HG03060 (cell line): ENCODE measurements at regions not wholly inside any gene's neighbourhood (a gene's known extent, or its start where the extent isn't known, plus 50 kb on each side); places are given as distances from the start of the nearest gene placed in this dataset.

Source experiments
- ATAC-seq: cut with Tn5 transposase; IDR thresholded peaks from one replicate; pipeline ENCODE4 v1.9.1; 2021; ENCODE audit warnings: low read depth, moderate number of reproducible peaks; ENCODE audit not compliant: unreplicated experiment

GRCh38 chr3:95394286-95394685 lies 1331.4 kb downstream of the NSUN3 start:
- ATAC-seq, result no peak

GRCh38 chr3:95399585-95399984 lies 1336.7 kb downstream of the NSUN3 start:
- ATAC-seq, result no peak

- no peak for ATAC-seq
Observed at GRCh38 chr3:95401693-95402092, 1338.8 kb downstream of the NSUN3 start.

GRCh38 chr3:95407709-95408463 lies 1345.0 kb downstream of the NSUN3 start:
- no peak for ATAC-seq

- ATAC-seq, result no peak
Observed at GRCh38 chr3:95408464-95408862, 1345.6 kb downstream of the NSUN3 start.

GRCh38 chr3:95418251-95418650 lies 1355.4 kb downstream of the NSUN3 start:
- ATAC-seq, result no peak

- ATAC-seq, result no peak
Observed at GRCh38 chr3:95424279-95424678, 1361.4 kb downstream of the NSUN3 start.

- no peak for ATAC-seq
Observed at GRCh38 chr3:95434491-95434890, 1371.6 kb downstream of the NSUN3 start.

- ATAC-seq, result no peak
Observed at GRCh38 chr3:95437409-95437808, 1374.5 kb downstream of the NSUN3 start.

- ATAC-seq, result no peak
Observed at GRCh38 chr3:95438274-95438673, 1375.4 kb downstream of the NSUN3 start.

GRCh38 chr3:95442766-95443165 lies 1371.6 kb upstream of the EPHA6 start:
- no peak for ATAC-seq

GRCh38 chr3:95449841-95450240 lies 1364.6 kb upstream of the EPHA6 start:
- no peak for ATAC-seq

GRCh38 chr3:95453242-95453641 lies 1361.2 kb upstream of the EPHA6 start:
- no peak for ATAC-seq

GRCh38 chr3:95456835-95457234 lies 1357.6 kb upstream of the EPHA6 start:
- ATAC-seq, result no peak

GRCh38 chr3:95459706-95460105 lies 1354.7 kb upstream of the EPHA6 start:
- no peak for ATAC-seq

GRCh38 chr3:95460274-95460673 lies 1354.1 kb upstream of the EPHA6 start:
- ATAC-seq, result no peak

- ATAC-seq, result no peak
Observed at GRCh38 chr3:95462161-95462560, 1352.2 kb upstream of the EPHA6 start.

GRCh38 chr3:95464346-95464745 lies 1350.0 kb upstream of the EPHA6 start:
- ATAC-seq, result no peak

GRCh38 chr3:95468331-95468730 lies 1346.1 kb upstream of the EPHA6 start:
- ATAC-seq, result no peak

- ATAC-seq, result no peak
Observed at GRCh38 chr3:95474338-95474737, 1340.1 kb upstream of the EPHA6 start.

- ATAC-seq, result no peak
Observed at GRCh38 chr3:95476534-95476933, 1337.9 kb upstream of the EPHA6 start.

- no peak for ATAC-seq
Observed at GRCh38 chr3:95506174-95506573, 1308.2 kb upstream of the EPHA6 start.

GRCh38 chr3:95508124-95508523 lies 1306.3 kb upstream of the EPHA6 start:
- ATAC-seq, result no peak
